Esophagus muscularis mucosa (tissue), 4 donors: ENCODE measurements at regions not wholly inside any gene's neighbourhood (a gene's known extent, or its start where the extent isn't known, plus 50 kb on each side); places are given as distances from the start of the nearest gene placed in this dataset.

Experiments
- EP300 ChIP-seq: sonication (generic); formaldehyde crosslinking; IDR thresholded peaks from one replicate; pipeline ENCODE4 v1.6.1; 2017; ENCODE audit warnings: antibody characterized with exemption
- POLR2AphosphoS5 ChIP-seq, 2 donors: sonication (generic); formaldehyde crosslinking; IDR thresholded peaks; one replicate each; pipeline ENCODE4 v1.6.1; 2017; ENCODE audit warnings: antibody characterized with exemption in 2 of 2
- TF ChIP-seq, protein P1 (sequence below), 3 experiments: fragments of 200-600 bp in 2 of 3; fragments of 450-650 bp in 1 of 3; sonication (generic) in 2 of 3; IDR thresholded peaks; one replicate each; pipeline ENCODE4 v1.5.1; 2017 to 2019; ENCODE audit warnings: antibody characterized with exemption in 3 of 3, mild to moderate bottlenecking in 2 of 3, moderate library complexity in 1 of 3

DNA sequence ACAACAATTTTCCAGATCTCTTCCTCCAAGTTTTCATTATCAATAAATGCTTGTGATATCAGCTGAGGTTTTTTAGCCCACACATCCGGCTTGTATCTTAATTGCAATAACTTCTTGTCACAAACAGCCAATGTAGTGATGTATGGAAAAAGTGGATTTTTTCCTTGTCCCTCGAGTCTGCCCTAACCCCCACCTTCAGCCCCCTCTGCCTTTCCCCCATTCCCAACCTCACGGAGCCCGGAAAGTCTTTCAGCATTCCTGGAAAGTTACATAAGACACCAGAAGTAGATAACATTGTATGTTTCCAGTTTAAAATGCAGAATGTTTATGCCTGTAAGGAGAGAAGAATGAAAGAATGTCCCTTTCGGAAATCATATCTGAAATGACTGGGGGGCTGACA, 179.2 kb upstream of the PHACTR1 start:
- TF ChIP-seq, protein P1, sequence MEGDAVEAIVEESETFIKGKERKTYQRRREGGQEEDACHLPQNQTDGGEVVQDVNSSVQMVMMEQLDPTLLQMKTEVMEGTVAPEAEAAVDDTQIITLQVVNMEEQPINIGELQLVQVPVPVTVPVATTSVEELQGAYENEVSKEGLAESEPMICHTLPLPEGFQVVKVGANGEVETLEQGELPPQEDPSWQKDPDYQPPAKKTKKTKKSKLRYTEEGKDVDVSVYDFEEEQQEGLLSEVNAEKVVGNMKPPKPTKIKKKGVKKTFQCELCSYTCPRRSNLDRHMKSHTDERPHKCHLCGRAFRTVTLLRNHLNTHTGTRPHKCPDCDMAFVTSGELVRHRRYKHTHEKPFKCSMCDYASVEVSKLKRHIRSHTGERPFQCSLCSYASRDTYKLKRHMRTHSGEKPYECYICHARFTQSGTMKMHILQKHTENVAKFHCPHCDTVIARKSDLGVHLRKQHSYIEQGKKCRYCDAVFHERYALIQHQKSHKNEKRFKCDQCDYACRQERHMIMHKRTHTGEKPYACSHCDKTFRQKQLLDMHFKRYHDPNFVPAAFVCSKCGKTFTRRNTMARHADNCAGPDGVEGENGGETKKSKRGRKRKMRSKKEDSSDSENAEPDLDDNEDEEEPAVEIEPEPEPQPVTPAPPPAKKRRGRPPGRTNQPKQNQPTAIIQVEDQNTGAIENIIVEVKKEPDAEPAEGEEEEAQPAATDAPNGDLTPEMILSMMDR (IDR thresholded peaks at IDR 0.05): no peak
- TF ChIP-seq POLR2AphosphoS5 (IDR thresholded peaks at IDR 0.05) (no peak), EP300 (no peak)
